ENCODE measurements at regions not wholly inside any gene's neighbourhood (a gene's known extent, or its start where the extent isn't known, plus 50 kb on each side); places are given as distances from the start of the nearest gene placed in this dataset.

DNA sequence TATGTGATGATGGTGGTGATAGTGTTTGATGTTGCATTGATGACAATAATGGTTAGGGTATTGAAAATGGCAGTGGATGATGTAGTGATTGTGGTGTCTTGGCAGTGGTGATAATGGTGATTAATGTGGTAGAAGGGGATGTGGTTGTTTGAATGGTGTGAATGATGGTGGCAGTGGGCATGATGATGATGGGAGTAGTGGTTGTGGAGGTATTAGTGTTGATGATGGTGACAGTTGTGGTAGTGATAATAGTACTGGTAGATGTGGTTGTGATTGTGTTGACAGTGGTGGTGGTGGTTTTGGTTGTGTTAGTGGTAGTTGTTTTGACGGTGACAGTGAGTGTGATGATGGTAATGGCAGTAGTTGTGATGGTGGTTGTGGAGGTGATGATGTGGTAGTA lies 1049.0 kb downstream of the VRK1 start:
- TF ChIP-seq CTCF (IDR thresholded peaks at IDR 0.05; ENCODE audit: insufficient read depth, low read depth, low read length), result no peak
- TF ChIP-seq EZH2 (IDR thresholded peaks at IDR 0.05; ENCODE audit: insufficient read depth, low read length), result no peak

All from astrocyte (in vitro differentiated cells and primary cell).